DND-41 (cell line): ENCODE measurements at regions not wholly inside any gene's neighbourhood (a gene's known extent, or its start where the extent isn't known, plus 50 kb on each side); places are given as distances from the start of the nearest gene placed in this dataset.

Experiments
- ATAC-seq: fragments of 200-7000 bp; cut with Tn5 transposase; 3 replicates; pipeline ENCODE4 v1.9.1; 2021; ENCODE audit warnings: low read depth; ENCODE audit not compliant: insufficient read depth
- DNase-seq: peaks from one replicate; pipeline ENCODE4 v3.0.0-alpha.2; 2020
- H2AFZ ChIP-seq: 2 replicates; pipeline ENCODE4 v1.6.0; 2012; ENCODE audit warnings: low read depth, low read length
- H3K27ac ChIP-seq: 2 replicates; pipeline ENCODE4 v1.5.1; 2012; ENCODE audit warnings: low read length, inconsistent platforms
- H3K27me3 ChIP-seq: fragments of 200-600 bp; sonication (generic); 2 replicates; pipeline ENCODE4 v1.6.0; 2012; ENCODE audit warnings: low read length, mild to moderate bottlenecking, inconsistent platforms; ENCODE audit not compliant: insufficient read depth, poor library complexity
- H3K36me3 ChIP-seq: 2 replicates; pipeline ENCODE4 v1.5.1; 2012; ENCODE audit warnings: low read length, inconsistent platforms; ENCODE audit not compliant: insufficient read depth
- H3K4me1 ChIP-seq: 2 replicates; pipeline ENCODE4 v1.5.1; 2012; ENCODE audit warnings: mild to moderate bottlenecking, low read length; ENCODE audit not compliant: insufficient read depth
- H3K4me2 ChIP-seq: 2 replicates; pipeline ENCODE4 v1.6.0; 2012; ENCODE audit warnings: mild to moderate bottlenecking, moderate library complexity, low read length, inconsistent platforms; ENCODE audit not compliant: insufficient read depth
- H3K4me3 ChIP-seq, 2 experiments: fragments of 200-600 bp in 1 of 2; shearing (Covaris generic) in 1 of 2; 2 replicates each; pipeline ENCODE4 v1.5.1; 2012 to 2016; ENCODE audit warnings: inconsistent platforms in 2 of 2, low read length in 2 of 2, mild to moderate bottlenecking in 2 of 2, low read depth in 1 of 2, moderate library complexity in 1 of 2
- H3K79me2 ChIP-seq: 2 replicates; pipeline ENCODE4 v1.6.0; 2012; ENCODE audit warnings: low read length, inconsistent platforms; ENCODE audit not compliant: insufficient read depth
- H3K9ac ChIP-seq: 2 replicates; pipeline ENCODE4 v1.6.0; 2012; ENCODE audit warnings: low read depth, mild to moderate bottlenecking, inconsistent platforms, low read length, moderate library complexity
- H3K9me3 ChIP-seq: 2 replicates; pipeline ENCODE4 v1.5.1; 2012; ENCODE audit warnings: low read length, moderate library complexity, mild to moderate bottlenecking, inconsistent platforms; ENCODE audit not compliant: insufficient read depth, severe bottlenecking
- H4K20me1 ChIP-seq: 2 replicates; pipeline ENCODE4 v1.6.0; 2012; ENCODE audit warnings: low read length; ENCODE audit not compliant: insufficient read depth
- EZH2 ChIP-seq: IDR thresholded peaks from 3 replicates; pipeline ENCODE4 v1.6.1; 2012; ENCODE audit warnings: borderline replicate concordance, low read depth, mild to moderate bottlenecking, moderate library complexity, low read length, inconsistent platforms; ENCODE audit not compliant: severe bottlenecking
- TF ChIP-seq, protein P1 (sequence below): IDR thresholded peaks from 2 replicates; pipeline ENCODE4 v1.5.1; 2012; ENCODE audit warnings: borderline replicate concordance, low read length, moderate library complexity, mild to moderate bottlenecking; ENCODE audit not compliant: poor library complexity, severe bottlenecking; ENCODE audit errors: extremely low read depth

DNA sequence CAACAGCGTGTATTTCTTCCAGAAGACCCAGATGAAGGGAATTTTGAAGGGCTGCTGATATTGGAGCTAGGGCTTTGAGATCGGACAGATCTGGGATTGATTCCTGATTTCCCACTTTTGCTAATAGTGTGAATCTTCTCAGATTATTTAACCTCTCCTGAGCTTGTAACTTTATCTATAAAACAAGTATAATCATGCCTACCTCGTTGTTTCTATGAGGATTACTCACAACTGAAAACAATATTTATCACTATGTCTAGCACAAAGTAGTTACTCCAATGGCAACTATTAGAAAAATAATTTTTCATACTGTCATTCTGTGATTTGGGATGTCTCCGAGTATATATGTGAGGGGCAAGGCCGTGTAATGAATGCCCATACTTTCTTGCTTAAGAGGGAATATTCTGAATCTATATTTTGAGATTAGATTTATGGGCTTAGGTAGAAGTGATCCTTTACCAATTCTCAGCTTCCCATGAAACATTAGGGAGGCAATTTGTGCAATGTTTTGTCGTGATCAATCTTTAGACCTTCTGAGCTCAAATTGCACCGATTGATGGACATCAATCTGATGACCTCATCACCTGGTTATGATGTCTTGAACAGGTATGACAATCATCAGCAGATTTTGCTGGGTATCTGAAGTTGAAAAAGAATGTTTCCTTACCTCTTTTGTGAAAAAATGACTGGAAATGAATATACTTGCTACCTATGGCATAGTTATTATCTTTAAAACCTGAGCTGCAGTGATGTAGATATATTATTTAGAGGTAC, 339.9 kb downstream of the KCNS3 start:
- Histone ChIP-seq H4K20me1 (no peaks in the 10 kb centered on the region), H3K4me3 (no peak overlapping the region), H3K27me3 (peaks cover 3% of the 10 kb centered on the region), H3K9ac (no peak overlapping the region), H3K79me2 (no peaks in the 10 kb centered on the region), H3K36me3 (no peaks in the 10 kb centered on the region), H3K9me3 (no peaks in the 10 kb centered on the region), H2AFZ (no peak overlapping the region), H3K4me1 (no peaks in the 10 kb centered on the region), H3K27ac (no peak overlapping the region), H3K4me2 (no peak overlapping the region)
- no peak for ATAC-seq
- no peak for DNase-seq
- TF ChIP-seq EZH2, result no peak

DNA sequence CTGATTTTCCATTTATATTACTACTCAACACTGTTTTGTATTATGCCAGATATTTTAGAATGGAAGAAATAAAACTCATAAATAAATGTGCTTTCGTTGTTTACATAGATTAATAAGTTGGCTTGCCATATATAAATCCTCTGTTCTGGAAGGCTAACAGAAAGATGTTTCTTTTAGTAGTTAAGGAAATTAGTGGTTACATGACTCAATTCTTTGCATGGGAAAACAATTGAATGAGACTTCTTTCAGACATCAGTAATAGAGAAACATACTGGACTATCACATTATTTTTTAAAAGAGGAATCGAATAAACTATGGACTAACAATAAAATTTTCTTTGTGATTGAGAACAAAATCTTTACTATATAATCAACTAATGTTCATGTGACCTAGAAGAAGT, 336.5 kb downstream of the KCNS3 start:
- H4K20me1 ChIP-seq, result no peaks in the 10 kb centered on the region
- ATAC-seq, result no peak
- no peak for TF ChIP-seq EZH2
- TF ChIP-seq, protein P1, sequence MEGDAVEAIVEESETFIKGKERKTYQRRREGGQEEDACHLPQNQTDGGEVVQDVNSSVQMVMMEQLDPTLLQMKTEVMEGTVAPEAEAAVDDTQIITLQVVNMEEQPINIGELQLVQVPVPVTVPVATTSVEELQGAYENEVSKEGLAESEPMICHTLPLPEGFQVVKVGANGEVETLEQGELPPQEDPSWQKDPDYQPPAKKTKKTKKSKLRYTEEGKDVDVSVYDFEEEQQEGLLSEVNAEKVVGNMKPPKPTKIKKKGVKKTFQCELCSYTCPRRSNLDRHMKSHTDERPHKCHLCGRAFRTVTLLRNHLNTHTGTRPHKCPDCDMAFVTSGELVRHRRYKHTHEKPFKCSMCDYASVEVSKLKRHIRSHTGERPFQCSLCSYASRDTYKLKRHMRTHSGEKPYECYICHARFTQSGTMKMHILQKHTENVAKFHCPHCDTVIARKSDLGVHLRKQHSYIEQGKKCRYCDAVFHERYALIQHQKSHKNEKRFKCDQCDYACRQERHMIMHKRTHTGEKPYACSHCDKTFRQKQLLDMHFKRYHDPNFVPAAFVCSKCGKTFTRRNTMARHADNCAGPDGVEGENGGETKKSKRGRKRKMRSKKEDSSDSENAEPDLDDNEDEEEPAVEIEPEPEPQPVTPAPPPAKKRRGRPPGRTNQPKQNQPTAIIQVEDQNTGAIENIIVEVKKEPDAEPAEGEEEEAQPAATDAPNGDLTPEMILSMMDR, result no peak

DNA sequence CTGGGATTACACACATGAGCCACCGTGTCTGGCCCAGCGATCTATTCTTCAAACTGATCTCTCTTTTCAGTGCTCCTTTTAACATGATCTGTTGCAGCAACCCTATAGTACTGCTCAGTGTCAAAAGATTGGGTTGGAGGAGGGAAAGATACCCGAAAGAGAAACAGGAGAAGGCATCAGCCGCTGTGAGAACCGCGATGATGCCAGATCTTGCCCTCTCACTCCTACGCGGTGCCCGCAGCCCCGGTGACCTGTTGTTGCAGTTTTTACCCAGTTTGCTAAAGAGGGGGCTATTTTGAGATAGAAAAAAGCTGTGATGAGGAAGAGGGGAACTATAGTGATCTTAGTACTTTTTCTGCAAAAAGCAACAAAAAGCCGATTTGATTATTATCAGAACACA, 335.5 kb downstream of the KCNS3 start:
- Histone ChIP-seq H2AFZ (no peak overlapping the region), H3K4me1 (no peaks in the 10 kb centered on the region), H3K9ac (no peak overlapping the region), H3K4me3 (no peak overlapping the region), H3K9me3 (no peaks in the 10 kb centered on the region), H4K20me1 (no peaks in the 10 kb centered on the region), H3K4me2 (no peak overlapping the region), H3K27me3 (peaks cover 3% of the 10 kb centered on the region), H3K79me2 (no peaks in the 10 kb centered on the region), H3K27ac (no peak overlapping the region), H3K36me3 (no peaks in the 10 kb centered on the region)
- ATAC-seq, result no peak
- TF ChIP-seq EZH2, result no peak
- TF ChIP-seq, protein P1, result no peak
- DNase-seq, result no peak

More for the DNA sequence above, 336.5 kb downstream of the KCNS3 start:
- no peak for DNase-seq
- Histone ChIP-seq H3K9ac (no peak overlapping the region), H3K4me2 (no peak overlapping the region), H3K79me2 (no peaks in the 10 kb centered on the region), H3K27ac (no peak overlapping the region), H3K27me3 (peaks cover 3% of the 10 kb centered on the region), H3K4me1 (no peaks in the 10 kb centered on the region), H3K4me3 (no peak overlapping the region), H2AFZ (no peak overlapping the region), H3K36me3 (no peaks in the 10 kb centered on the region), H3K9me3 (no peaks in the 10 kb centered on the region)

DNA sequence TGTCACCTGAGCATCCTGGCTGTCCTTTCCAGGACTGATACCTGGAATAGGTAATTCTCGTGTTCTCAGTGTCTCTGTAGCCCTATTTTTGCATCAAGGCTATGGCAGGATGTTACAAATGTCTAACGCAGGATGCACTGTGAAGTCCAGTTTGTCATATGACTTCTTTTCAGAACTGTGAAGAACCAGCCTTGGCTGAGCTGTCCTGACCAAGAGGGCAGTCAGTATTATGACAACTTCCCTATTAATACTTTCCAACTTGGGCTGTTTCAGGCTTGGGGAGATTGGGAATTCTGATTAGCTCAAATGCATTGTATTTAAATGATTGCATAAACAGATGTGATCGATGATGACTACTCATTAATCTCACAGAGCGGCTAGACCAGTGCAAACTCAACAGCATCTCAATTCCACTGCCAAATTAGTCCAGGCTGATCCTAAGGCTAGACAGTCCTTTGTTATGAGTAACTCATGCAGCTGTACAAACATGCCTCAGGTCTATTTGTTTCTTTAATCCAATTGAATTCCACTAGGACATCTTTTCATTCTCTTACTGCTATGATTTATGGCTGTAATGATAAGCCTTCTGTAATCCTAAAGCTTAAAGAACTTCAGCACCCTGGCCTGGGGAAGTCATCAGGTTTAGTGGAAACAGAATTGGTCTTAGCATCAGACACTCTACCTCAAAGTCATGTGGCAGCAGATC, 331.6 kb downstream of the KCNS3 start:
- H3K27ac ChIP-seq, result no peak overlapping the region
- H3K36me3 ChIP-seq, result no peaks in the 10 kb centered on the region

More for the DNA sequence above, 331.6 kb downstream of the KCNS3 start:
- no peak for TF ChIP-seq EZH2
- TF ChIP-seq, protein P1, result no peak
- Histone ChIP-seq H3K9me3 (no peaks in the 10 kb centered on the region), H3K79me2 (no peaks in the 10 kb centered on the region), H2AFZ (no peak overlapping the region), H3K27me3 (no peaks in the 10 kb centered on the region), H3K4me1 (no peaks in the 10 kb centered on the region), H3K4me2 (no peak overlapping the region), H3K9ac (no peak overlapping the region), H4K20me1 (no peaks in the 10 kb centered on the region), H3K4me3 (no peak overlapping the region)
- no peak for DNase-seq
- ATAC-seq, result no peak
